Upper lobe of right lung (tissue), 1 donor: ENCODE measurements at regions not wholly inside any gene's neighbourhood (a gene's known extent, or its start where the extent isn't known, plus 50 kb on each side); places are given as distances from the start of the nearest gene placed in this dataset.

ENCODE experiments used
- ATAC-seq: fragments of 200-7000 bp; cut with Tn5 transposase; one replicate; pipeline ENCODE4 v1.9.1; 2020; ENCODE audit warnings: mild to moderate bottlenecking, moderate library complexity
- DNase-seq: peaks from one replicate; pipeline ENCODE4 v3.0.0-alpha.2; 2020
- H3K27ac ChIP-seq: fragments of 200-600 bp; one replicate; pipeline ENCODE4 v1.8.0; 2022
- H3K27me3 ChIP-seq: fragments of 200-600 bp; one replicate; pipeline ENCODE4 v1.8.0; 2022; ENCODE audit warnings: mild to moderate bottlenecking
- H3K36me3 ChIP-seq: fragments of 200-600 bp; one replicate; pipeline ENCODE4 v1.8.0; 2022
- H3K4me1 ChIP-seq: fragments of 200-600 bp; one replicate; pipeline ENCODE4 v1.8.0; 2022
- H3K4me3 ChIP-seq: fragments of 200-600 bp; one replicate; pipeline ENCODE4 v1.8.0; 2022; ENCODE audit warnings: mild to moderate bottlenecking
- H3K9me3 ChIP-seq: fragments of 200-600 bp; one replicate; pipeline ENCODE4 v1.8.0; 2022
- intact Hi-C: fragments of 100-400 bp; cut with DNase I; formaldehyde crosslinking; loops from one replicate; pipeline ENCODE4 v1.11.0; 2022
- TF ChIP-seq, protein P1 (sequence below): fragments of 200-600 bp; IDR thresholded peaks from one replicate; pipeline ENCODE4 v1.8.0; 2022; ENCODE audit warnings: antibody characterized with exemption
- donor health status: DM: no; HTN: yes; CAD: no; lungs with severe emphysema.

DNA sequence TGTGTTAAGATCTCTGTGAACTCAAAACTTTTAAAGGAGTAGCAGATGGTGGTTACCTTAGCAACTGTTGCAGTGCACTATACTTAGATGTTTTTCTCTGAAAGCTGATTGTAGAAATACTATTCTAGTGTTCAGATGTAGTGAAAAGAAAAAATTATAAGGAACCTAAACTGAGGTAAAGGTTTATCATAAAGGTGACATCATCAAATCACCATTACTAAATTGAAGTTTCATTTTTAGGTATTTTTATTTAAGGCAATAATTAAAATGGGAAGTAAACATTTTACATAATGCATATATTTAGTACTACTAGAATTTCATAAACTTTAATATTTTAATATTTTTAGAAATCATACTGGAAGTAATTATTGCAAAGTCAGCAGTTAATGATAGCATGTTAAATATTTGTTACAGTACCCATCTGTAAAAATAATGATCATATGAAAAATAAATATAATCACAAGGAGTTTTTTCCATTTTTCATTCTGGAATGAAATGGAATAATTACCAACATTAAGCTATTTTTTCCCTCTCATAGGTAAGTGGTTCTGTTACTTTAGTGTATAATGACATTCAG, 141.1 kb upstream of the NAV3 start:
- DNase-seq (no peak), ATAC-seq (no peak)
- Histone ChIP-seq H3K9me3 (no peaks in the 10 kb centered on the region), H3K27me3 (no peaks in the 10 kb centered on the region), H3K36me3 (no peaks in the 10 kb centered on the region), H3K27ac (no peak overlapping the region), H3K4me3 (no peak overlapping the region), H3K4me1 (no peaks in the 10 kb centered on the region)
- intact Hi-C loops = no loop called here
- TF ChIP-seq, protein P1, sequence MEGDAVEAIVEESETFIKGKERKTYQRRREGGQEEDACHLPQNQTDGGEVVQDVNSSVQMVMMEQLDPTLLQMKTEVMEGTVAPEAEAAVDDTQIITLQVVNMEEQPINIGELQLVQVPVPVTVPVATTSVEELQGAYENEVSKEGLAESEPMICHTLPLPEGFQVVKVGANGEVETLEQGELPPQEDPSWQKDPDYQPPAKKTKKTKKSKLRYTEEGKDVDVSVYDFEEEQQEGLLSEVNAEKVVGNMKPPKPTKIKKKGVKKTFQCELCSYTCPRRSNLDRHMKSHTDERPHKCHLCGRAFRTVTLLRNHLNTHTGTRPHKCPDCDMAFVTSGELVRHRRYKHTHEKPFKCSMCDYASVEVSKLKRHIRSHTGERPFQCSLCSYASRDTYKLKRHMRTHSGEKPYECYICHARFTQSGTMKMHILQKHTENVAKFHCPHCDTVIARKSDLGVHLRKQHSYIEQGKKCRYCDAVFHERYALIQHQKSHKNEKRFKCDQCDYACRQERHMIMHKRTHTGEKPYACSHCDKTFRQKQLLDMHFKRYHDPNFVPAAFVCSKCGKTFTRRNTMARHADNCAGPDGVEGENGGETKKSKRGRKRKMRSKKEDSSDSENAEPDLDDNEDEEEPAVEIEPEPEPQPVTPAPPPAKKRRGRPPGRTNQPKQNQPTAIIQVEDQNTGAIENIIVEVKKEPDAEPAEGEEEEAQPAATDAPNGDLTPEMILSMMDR = no peak

DNA sequence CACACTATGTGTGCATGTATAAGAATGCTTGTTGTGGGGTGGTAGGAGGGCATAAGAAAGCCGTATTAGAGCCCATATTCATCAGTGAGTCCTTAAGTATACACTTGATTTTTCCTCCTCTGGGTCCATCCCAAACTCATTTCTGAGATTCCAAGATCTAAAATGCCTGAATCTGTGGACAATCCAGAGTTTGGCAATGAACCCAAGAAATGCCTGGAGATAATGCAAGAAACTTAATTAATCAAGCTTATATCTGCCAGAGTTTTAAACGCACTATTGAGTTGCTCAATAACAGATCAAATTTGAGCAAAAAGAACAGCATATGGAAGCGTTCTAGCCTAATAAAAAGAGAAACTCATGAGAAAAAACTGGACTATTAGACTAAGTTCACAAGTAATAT, 143.4 kb upstream of the NAV3 start:
- Histone ChIP-seq H3K27me3 (no peaks in the 10 kb centered on the region), H3K27ac (no peak overlapping the region), H3K4me1 (no peaks in the 10 kb centered on the region), H3K9me3 (no peaks in the 10 kb centered on the region), H3K36me3 (no peaks in the 10 kb centered on the region), H3K4me3 (no peak overlapping the region)
- TF ChIP-seq, protein P1 = no peak
- intact Hi-C loops = no loop called here
- ATAC-seq = no peak
- no peak for DNase-seq

- Histone ChIP-seq H3K27me3 (no peaks in the 10 kb centered on the region), H3K4me3 (no peak overlapping the region), H3K9me3 (no peaks in the 10 kb centered on the region), H3K4me1 (no peaks in the 10 kb centered on the region), H3K27ac (no peak overlapping the region), H3K36me3 (no peaks in the 10 kb centered on the region)
- intact Hi-C loops = no loop called here
- no peak for DNase-seq
- TF ChIP-seq, protein P1 = no peak
- ATAC-seq = no peak
These were observed 143.9 kb upstream of the NAV3 start for GRCh38 chr12:77686760-77687159.

- no peaks in the 10 kb centered on the region for H3K36me3 ChIP-seq
- H3K4me1 ChIP-seq = no peaks in the 10 kb centered on the region
- TF ChIP-seq, protein P1 = no peak
- no peak for DNase-seq
- no peaks in the 10 kb centered on the region for H3K9me3 ChIP-seq
- H3K27me3 ChIP-seq = no peaks in the 10 kb centered on the region
- no peak for ATAC-seq
- no peak overlapping the region for H3K4me3 ChIP-seq
- no peak overlapping the region for H3K27ac ChIP-seq
- intact Hi-C loops = no loop called here
These were observed 144.8 kb upstream of the NAV3 start for GRCh38 chr12:77685901-77686300.

GRCh38 chr12:77685112-77685511, 145.6 kb upstream of the NAV3 start:
- Histone ChIP-seq H3K4me1 (no peaks in the 10 kb centered on the region), H3K36me3 (no peaks in the 10 kb centered on the region), H3K27ac (no peak overlapping the region), H3K27me3 (no peaks in the 10 kb centered on the region), H3K9me3 (no peaks in the 10 kb centered on the region), H3K4me3 (peak overlapping the region; percentile 12)
- intact Hi-C loops = no loop called here
- DNase-seq (no peak), ATAC-seq (peak; percentile 53)
- TF ChIP-seq, protein P1 = peak; percentile 52

GRCh38 chr12:77682488-77682887, 148.2 kb upstream of the NAV3 start:
- TF ChIP-seq, protein P1 = no peak
- Histone ChIP-seq H3K27ac (no peak overlapping the region), H3K9me3 (no peaks in the 10 kb centered on the region), H3K27me3 (no peaks in the 10 kb centered on the region), H3K4me1 (no peaks in the 10 kb centered on the region), H3K4me3 (no peak overlapping the region), H3K36me3 (no peaks in the 10 kb centered on the region)
- no peak for DNase-seq
- no peak for ATAC-seq
- intact Hi-C loops = no loop called here
